Thyroid gland (tissue), 4 donors: ENCODE measurements at regions not wholly inside any gene's neighbourhood (a gene's known extent, or its start where the extent isn't known, plus 50 kb on each side); places are given as distances from the start of the nearest gene placed in this dataset.

ENCODE experiments used
- DNase-seq, 2 donors: peaks; one replicate each; pipeline ENCODE4 v3.0.0-alpha.2; 2019
- H3K27ac ChIP-seq, 3 donors: fragments of 200-600 bp; sonication (generic); 1 replicate in 2 of 3; 2 replicates in 1 of 3; pipeline ENCODE4 v1.5.1; 2016 to 2019; ENCODE audit warnings: mild to moderate bottlenecking in 1 of 3, moderate library complexity in 1 of 3
- H3K27me3 ChIP-seq: fragments of 200-600 bp; sonication (generic); one replicate; pipeline ENCODE4 v1.5.1; 2019
- H3K36me3 ChIP-seq, 2 donors: fragments of 200-600 bp; sonication (generic); one replicate each; pipeline ENCODE4 v1.5.1; 2016 to 2019
- H3K4me1 ChIP-seq, 2 donors: fragments of 200-600 bp; sonication (generic); one replicate each; pipeline ENCODE4 v1.5.1; 2017 to 2019
- H3K4me3 ChIP-seq, 3 donors: fragments of 200-600 bp; sonication (generic); replicated peaks in 1 of 3; 1 replicate in 2 of 3; 2 replicates in 1 of 3; pipeline ENCODE4 v1.5.1; 2016; ENCODE audit warnings: mild to moderate bottlenecking in 1 of 3
- H3K9me3 ChIP-seq: fragments of 200-600 bp; sonication (generic); one replicate; pipeline ENCODE4 v1.5.1; 2017
- POLR2A ChIP-seq, 2 donors: fragments of 450-650 bp; IDR thresholded peaks; one replicate each; pipeline ENCODE4 v1.6.1; 2017; ENCODE audit warnings: antibody characterized with exemption in 2 of 2, mild to moderate bottlenecking in 2 of 2, moderate library complexity in 1 of 2
- WGBS, 2 donors: methylation state at CpG; one replicate each; pipeline ENCODE4 v1.1.5; 2017; 5-methylcytosine and 5-hydroxymethylcytosine counted together
- intact Hi-C: fragments of 100-400 bp; cut with DNase I; formaldehyde crosslinking; loops from one replicate; pipeline ENCODE4 v1.15.1; 2023
- TF ChIP-seq, protein P1 (sequence below), 6 experiments: fragments of 200-600 bp in 3 of 6; fragments of 450-650 bp in 3 of 6; sonication (generic) in 3 of 6; IDR thresholded peaks; one replicate each; pipeline ENCODE4 v1.5.1; 2016 to 2019; ENCODE audit warnings: antibody characterized with exemption in 6 of 6, mild to moderate bottlenecking in 2 of 6, inconsistent platforms in 1 of 6, moderate library complexity in 1 of 6

DNA sequence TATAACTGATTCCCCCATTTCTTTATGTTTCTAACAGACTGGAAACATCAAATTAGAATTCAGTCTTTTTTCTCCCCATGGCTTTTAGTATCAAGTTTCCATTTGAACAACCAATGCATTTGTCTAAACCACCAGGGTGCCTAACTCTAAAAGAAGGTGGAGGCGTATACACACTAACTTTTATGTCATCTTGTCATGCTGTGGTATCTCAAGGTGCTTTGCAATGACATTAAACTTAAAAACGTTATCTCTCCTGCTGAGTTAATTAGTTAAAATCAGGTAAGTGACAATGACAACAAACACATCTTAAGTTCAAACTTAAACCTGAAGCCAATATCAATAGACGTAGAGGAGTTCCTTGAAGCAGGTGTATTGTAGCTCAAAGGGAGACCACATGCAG lies 1001.7 kb downstream of the PCDH17 start:
- 64% methylated on average over 3 of the region's 3 CpGs for WGBS, 2 donors
- no peak overlapping the region for H3K4me3 ChIP-seq
- no peak for TF ChIP-seq POLR2A (IDR thresholded peaks at IDR 0.05)
- TF ChIP-seq, protein P1, sequence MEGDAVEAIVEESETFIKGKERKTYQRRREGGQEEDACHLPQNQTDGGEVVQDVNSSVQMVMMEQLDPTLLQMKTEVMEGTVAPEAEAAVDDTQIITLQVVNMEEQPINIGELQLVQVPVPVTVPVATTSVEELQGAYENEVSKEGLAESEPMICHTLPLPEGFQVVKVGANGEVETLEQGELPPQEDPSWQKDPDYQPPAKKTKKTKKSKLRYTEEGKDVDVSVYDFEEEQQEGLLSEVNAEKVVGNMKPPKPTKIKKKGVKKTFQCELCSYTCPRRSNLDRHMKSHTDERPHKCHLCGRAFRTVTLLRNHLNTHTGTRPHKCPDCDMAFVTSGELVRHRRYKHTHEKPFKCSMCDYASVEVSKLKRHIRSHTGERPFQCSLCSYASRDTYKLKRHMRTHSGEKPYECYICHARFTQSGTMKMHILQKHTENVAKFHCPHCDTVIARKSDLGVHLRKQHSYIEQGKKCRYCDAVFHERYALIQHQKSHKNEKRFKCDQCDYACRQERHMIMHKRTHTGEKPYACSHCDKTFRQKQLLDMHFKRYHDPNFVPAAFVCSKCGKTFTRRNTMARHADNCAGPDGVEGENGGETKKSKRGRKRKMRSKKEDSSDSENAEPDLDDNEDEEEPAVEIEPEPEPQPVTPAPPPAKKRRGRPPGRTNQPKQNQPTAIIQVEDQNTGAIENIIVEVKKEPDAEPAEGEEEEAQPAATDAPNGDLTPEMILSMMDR (IDR thresholded peaks at IDR 0.05) = no peak
- no peaks in the 10 kb centered on the region for H3K4me1 ChIP-seq
- no peaks in the 10 kb centered on the region for H3K27me3 ChIP-seq
- intact Hi-C loops = no loop called here
- no peak overlapping the region for H3K27ac ChIP-seq
- DNase-seq = no peak
- H3K9me3 ChIP-seq = no peaks in the 10 kb centered on the region
- no peaks in the 10 kb centered on the region for H3K36me3 ChIP-seq

DNA sequence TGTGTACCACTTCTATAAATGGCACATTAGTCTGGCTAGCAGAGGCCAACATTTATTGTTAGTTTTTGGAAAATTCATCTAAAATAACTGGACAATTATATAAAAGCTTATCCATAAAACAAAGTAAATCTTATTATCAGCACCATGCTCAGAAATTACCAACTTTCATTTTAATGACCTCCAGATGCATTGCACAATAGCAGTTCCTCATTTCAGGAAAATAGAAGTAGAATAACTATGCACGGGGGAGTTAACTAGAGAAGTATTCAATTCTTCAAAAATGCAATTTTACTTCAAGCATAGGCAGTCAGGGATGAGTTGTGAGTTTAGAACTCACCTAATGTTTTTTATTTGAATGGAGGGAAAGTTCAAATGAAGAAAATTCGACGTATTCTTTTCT lies 1023.5 kb downstream of the PCDH17 start:
- Histone ChIP-seq H3K4me1 (no peaks in the 10 kb centered on the region), H3K27me3 (no peaks in the 10 kb centered on the region), H3K36me3 (no peaks in the 10 kb centered on the region), H3K27ac (no peak overlapping the region), H3K9me3 (no peaks in the 10 kb centered on the region), H3K4me3 (no peak overlapping the region)
- DNase-seq = no peak
- WGBS, 2 donors = 76 to 84% methylated on average over 3 of the region's 3 CpGs
- intact Hi-C loops = no loop called here
- TF ChIP-seq POLR2A (IDR thresholded peaks at IDR 0.05) = no peak
- TF ChIP-seq, protein P1 (IDR thresholded peaks at IDR 0.05) = no peak

DNA sequence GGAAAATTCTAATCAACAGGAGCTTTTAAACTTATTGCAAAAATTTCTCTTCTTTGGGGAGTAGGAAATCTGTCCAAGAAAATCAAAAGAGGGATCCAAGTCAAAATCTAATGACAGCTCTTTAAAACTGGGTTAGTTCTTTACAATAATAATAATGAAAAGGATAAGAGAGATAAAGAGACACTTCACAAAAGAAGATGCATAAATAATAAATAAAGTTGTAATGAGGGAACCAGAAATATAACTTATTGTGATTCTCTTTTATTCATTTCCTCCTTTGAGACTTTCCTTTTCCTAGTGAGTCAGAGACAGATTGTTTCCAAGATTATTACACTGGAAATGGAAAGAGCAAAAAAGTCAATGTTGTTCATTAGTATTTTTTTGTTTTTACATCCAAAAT lies 1029.3 kb downstream of the PCDH17 start:
- no peak for DNase-seq
- intact Hi-C loops = no loop called here
- no peaks in the 10 kb centered on the region for H3K27me3 ChIP-seq
- no peak overlapping the region for H3K4me3 ChIP-seq
- no peaks in the 10 kb centered on the region for H3K9me3 ChIP-seq
- TF ChIP-seq, protein P1 (IDR thresholded peaks at IDR 0.05) = no peak
- TF ChIP-seq POLR2A (IDR thresholded peaks at IDR 0.05) = no peak
- no peaks in the 10 kb centered on the region for H3K36me3 ChIP-seq
- H3K27ac ChIP-seq = no peak overlapping the region
- no peaks in the 10 kb centered on the region for H3K4me1 ChIP-seq

DNA sequence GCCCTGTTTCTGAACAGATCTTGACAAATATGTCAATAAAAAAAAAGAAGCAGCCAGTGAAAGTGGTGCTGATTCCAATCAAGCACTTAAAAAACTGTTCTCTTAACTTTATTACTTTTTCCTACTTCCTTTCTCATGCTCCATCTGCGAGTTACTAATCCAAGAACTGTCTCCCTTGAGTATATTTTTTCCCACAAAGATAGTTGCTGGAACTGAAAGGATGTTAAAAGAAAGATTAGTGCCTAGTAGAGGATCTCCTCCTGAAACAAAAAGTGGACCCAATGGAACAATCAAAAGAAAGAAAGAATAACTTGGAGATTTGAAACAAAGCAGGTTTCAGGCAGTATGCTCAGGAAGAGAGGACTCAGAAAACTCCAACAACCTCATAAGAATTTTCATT lies 1034.8 kb downstream of the PCDH17 start:
- no peak overlapping the region for H3K4me3 ChIP-seq
- H3K9me3 ChIP-seq = no peaks in the 10 kb centered on the region
- H3K36me3 ChIP-seq = no peaks in the 10 kb centered on the region
- WGBS, 2 donors = 43 to 56% methylated on average over 1 of the region's 1 CpG
- intact Hi-C loops = no loop called here
- no peak overlapping the region for H3K27ac ChIP-seq
- H3K27me3 ChIP-seq = no peaks in the 10 kb centered on the region
- no peak for DNase-seq
- no peaks in the 10 kb centered on the region for H3K4me1 ChIP-seq
- TF ChIP-seq POLR2A (IDR thresholded peaks at IDR 0.05) = no peak

DNA sequence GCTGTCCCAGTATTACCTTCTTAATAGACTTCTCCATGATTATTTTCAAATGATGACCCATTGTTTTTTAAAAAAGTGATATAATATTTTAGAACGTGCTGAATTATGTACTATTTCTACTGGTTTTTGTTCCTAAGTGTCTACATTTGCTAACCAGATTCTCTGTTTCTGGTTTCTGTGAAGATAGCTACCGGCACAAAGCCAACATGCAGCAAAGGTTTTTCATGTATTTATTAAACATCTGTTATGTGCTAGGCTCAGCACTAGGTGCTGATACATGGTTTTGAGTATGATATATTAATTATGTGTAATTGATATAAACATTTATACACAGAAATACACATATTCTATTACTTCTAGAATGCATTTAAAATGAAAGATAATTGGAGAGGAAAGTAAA lies 1035.6 kb downstream of the PCDH17 start:
- 74 to 82% methylated on average over 2 of the region's 2 CpGs for WGBS, 2 donors
- DNase-seq = no peak
- no peak overlapping the region for H3K4me3 ChIP-seq
- H3K36me3 ChIP-seq = no peaks in the 10 kb centered on the region
- H3K9me3 ChIP-seq = no peaks in the 10 kb centered on the region
- H3K27ac ChIP-seq = no peak overlapping the region
- no peaks in the 10 kb centered on the region for H3K27me3 ChIP-seq
- no peaks in the 10 kb centered on the region for H3K4me1 ChIP-seq
- no peak for TF ChIP-seq POLR2A (IDR thresholded peaks at IDR 0.05)
- TF ChIP-seq, protein P1 (IDR thresholded peaks at IDR 0.05) = no peak
- intact Hi-C loops = no loop called here

DNA sequence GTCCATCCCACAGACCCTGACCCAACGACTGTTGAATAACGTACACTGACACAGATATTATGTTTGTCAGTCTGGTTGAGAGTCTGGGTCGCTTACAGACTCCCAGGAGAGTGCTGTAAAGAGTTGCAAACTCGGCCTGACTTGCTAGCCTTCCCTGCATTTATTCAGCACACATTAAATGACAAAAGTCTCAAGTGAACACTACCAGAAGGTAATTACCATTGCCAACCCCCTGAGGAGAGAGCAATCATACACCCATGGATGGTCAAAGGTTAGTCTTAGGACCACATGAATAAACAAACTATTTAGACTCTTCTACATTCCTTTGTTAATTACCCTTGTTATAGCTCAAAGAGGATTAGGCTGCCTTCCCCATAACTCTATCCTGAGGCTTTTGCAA lies 1048.6 kb downstream of the PCDH17 start:
- Histone ChIP-seq H3K9me3 (no peaks in the 10 kb centered on the region), H3K4me1 (no peaks in the 10 kb centered on the region), H3K27me3 (no peaks in the 10 kb centered on the region), H3K36me3 (no peaks in the 10 kb centered on the region), H3K4me3 (no peak overlapping the region), H3K27ac (no peak overlapping the region)
- 31 to 36% methylated on average over 4 of the region's 4 CpGs for WGBS, 2 donors
- DNase-seq = no peak
- TF ChIP-seq, protein P1 (IDR thresholded peaks at IDR 0.05) = no peak
- TF ChIP-seq POLR2A (IDR thresholded peaks at IDR 0.05) = no peak
- intact Hi-C loops = no loop called here
